NCI-H345 treated with DMSO at 0.1 percent for 48 hours (cell line): ENCODE measurements at regions not wholly inside any gene's neighbourhood (a gene's known extent, or its start where the extent isn't known, plus 50 kb on each side); places are given as distances from the start of the nearest gene placed in this dataset.
A peak's percentile ranks its signal among the peaks of the same experiment; 100 is the strongest.
"Not testable (repeated sequence)": the region's sequence is repeated elsewhere in the genome, so short reads cannot be mapped to it uniquely, and the experiment has no call there.

Experiments
- DNase-seq: peaks from one replicate; lab custom pipeline; 2025; ENCODE audit not compliant: unreplicated experiment; lab: John Stamatoyannopoulos, UW

GRCh38 chr9:13823026-13823425 lies 490.9 kb downstream of the NFIB start:
- DNase-seq = no peak

GRCh38 chr9:13817754-13818278 lies 496.1 kb downstream of the NFIB start:
- no peak for DNase-seq

GRCh38 chr9:13816837-13817236 lies 497.1 kb downstream of the NFIB start:
- no peak for DNase-seq

- no peak for DNase-seq
Observed at GRCh38 chr9:13814647-13815400, 499.1 kb downstream of the NFIB start.

GRCh38 chr9:13811876-13812275 lies 502.1 kb downstream of the NFIB start:
- no peak for DNase-seq

- no peak for DNase-seq
Observed at GRCh38 chr9:13810510-13810909, 503.4 kb downstream of the NFIB start.

GRCh38 chr9:13809401-13809800 lies 504.5 kb downstream of the NFIB start:
- DNase-seq = no peak

- no peak for DNase-seq
Observed at GRCh38 chr9:13807118-13807517, 506.8 kb downstream of the NFIB start.

GRCh38 chr9:13806714-13807113 lies 507.2 kb downstream of the NFIB start:
- DNase-seq = no peak

- DNase-seq = no peak
Observed at GRCh38 chr9:13805546-13805945, 508.4 kb downstream of the NFIB start.

GRCh38 chr9:13804532-13804931 lies 509.4 kb downstream of the NFIB start:
- no peak for DNase-seq

GRCh38 chr9:13800776-13801175 lies 513.2 kb downstream of the NFIB start:
- DNase-seq = no peak

- DNase-seq = not testable (repeated sequence)
Observed at GRCh38 chr9:13797701-13798100, 516.2 kb downstream of the NFIB start.

- DNase-seq = no peak
Observed at GRCh38 chr9:13791816-13792215, 512.3 kb upstream of the MPDZ start.

- DNase-seq = no peak
Observed at GRCh38 chr9:13790055-13790454, 510.6 kb upstream of the MPDZ start.

GRCh38 chr9:13787234-13787833 lies 507.8 kb upstream of the MPDZ start:
- DNase-seq = no peak

GRCh38 chr9:13786711-13787110 lies 507.2 kb upstream of the MPDZ start:
- no peak for DNase-seq

GRCh38 chr9:13786131-13786530 lies 506.6 kb upstream of the MPDZ start:
- DNase-seq = no peak

GRCh38 chr9:13779106-13779505 lies 499.6 kb upstream of the MPDZ start:
- DNase-seq = no peak

GRCh38 chr9:13778631-13779030 lies 499.1 kb upstream of the MPDZ start:
- peak; percentile 27 for DNase-seq

- DNase-seq = peak; percentile 32
Observed at GRCh38 chr9:13770956-13771355, 491.5 kb upstream of the MPDZ start.

- no peak for DNase-seq
Observed at GRCh38 chr9:13769641-13770040, 490.1 kb upstream of the MPDZ start.

- no peak for DNase-seq
Observed at GRCh38 chr9:13769006-13769405, 489.5 kb upstream of the MPDZ start.
